Transverse colon (tissue), 4 donors: ENCODE measurements at regions not wholly inside any gene's neighbourhood (a gene's known extent, or its start where the extent isn't known, plus 50 kb on each side); places are given as distances from the start of the nearest gene placed in this dataset.

Experiments used
- CTCF ChIP-seq, 5 experiments: fragments of 200-600 bp in 3 of 5; fragments of 450-650 bp in 2 of 5; sonication (generic) in 3 of 5; IDR thresholded peaks; 1 replicate in 2 of 5; 2 replicates in 3 of 5; pipeline ENCODE4 v1.5.1; 2016 to 2017; ENCODE audit warnings: antibody characterized with exemption in 5 of 5, inconsistent platforms in 3 of 5, mild to moderate bottlenecking in 2 of 5, moderate library complexity in 1 of 5
- EP300 ChIP-seq: sonication (generic); formaldehyde crosslinking; IDR thresholded peaks from one replicate; pipeline ENCODE4 v1.6.1; 2017; ENCODE audit warnings: antibody characterized with exemption, low read depth
- POLR2A ChIP-seq: fragments of 450-650 bp; IDR thresholded peaks from one replicate; pipeline ENCODE4 v1.6.1; 2016; ENCODE audit warnings: antibody characterized with exemption, mild to moderate bottlenecking, moderate library complexity
- POLR2AphosphoS5 ChIP-seq, 3 donors: sonication (generic); formaldehyde crosslinking; IDR thresholded peaks; one replicate each; pipeline ENCODE4 v1.6.1; 2016; ENCODE audit warnings: antibody characterized with exemption in 3 of 3

DNA sequence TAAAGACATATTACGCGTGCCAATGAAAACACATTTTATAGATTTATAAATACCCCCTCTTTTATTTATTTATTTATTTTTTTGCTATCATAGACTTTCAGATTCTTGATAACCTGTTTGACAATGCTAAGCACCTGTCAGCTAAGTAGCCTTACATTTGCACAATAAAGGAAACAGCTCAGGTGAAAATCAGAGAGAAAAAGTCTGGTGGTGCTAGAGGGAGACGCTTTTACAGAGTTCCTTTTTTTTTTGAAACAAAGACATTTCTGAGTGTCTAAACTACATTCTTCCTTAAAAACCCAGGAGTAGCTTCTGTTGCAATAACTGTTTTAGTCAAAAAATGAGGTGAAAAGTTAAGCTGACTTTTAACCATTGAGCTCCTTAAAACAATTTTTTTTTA, 1611.6 kb downstream of the NCAM2 start:
- TF ChIP-seq CTCF (IDR thresholded peaks at IDR 0.05) (no peak), EP300 (no peak), POLR2AphosphoS5 (IDR thresholded peaks at IDR 0.05) (no peak), POLR2A (no peak)
